ENCODE measurements at regions not wholly inside any gene's neighbourhood (a gene's known extent, or its start where the extent isn't known, plus 50 kb on each side); places are given as distances from the start of the nearest gene placed in this dataset.

GRCh38 chr5:174665347-174665746, 59.0 kb upstream of the MSX2 start:
- no peak overlapping the region for H3K4me3 ChIP-seq
- H3K27me3 ChIP-seq (replicated peaks; ENCODE audit: insufficient read depth): no peaks in the 10 kb centered on the region
- no peak for TF ChIP-seq CTCF (IDR thresholded peaks at IDR 0.05)
- no peak overlapping the region for H3K27ac ChIP-seq
- no peaks in the 10 kb centered on the region for H3K4me1 ChIP-seq (ENCODE audit: control insufficient read depth in 1 of 2, low read depth in 2 of 2)
- no peaks in the 10 kb centered on the region for H3K36me3 ChIP-seq
- no peak for DNase-seq (ENCODE audit: low spot score)
- no peak for ATAC-seq (ENCODE audit: insufficient number of reproducible peaks, low FRiP score, low read depth)
- no peaks in the 10 kb centered on the region for H3K9me3 ChIP-seq

GRCh38 chr5:174667526-174667925, 56.9 kb upstream of the MSX2 start:
- Histone ChIP-seq H3K9me3 (no peaks in the 10 kb centered on the region), H3K27me3 (replicated peaks; ENCODE audit: insufficient read depth) (no peaks in the 10 kb centered on the region), H3K36me3 (no peaks in the 10 kb centered on the region), H3K4me3 (no peak overlapping the region), H3K27ac (no peak overlapping the region), H3K4me1 (ENCODE audit: control insufficient read depth in 1 of 2, low read depth in 2 of 2) (no peaks in the 10 kb centered on the region)
- TF ChIP-seq CTCF (IDR thresholded peaks at IDR 0.05): no peak
- DNase-seq (ENCODE audit: low spot score) (no peak), ATAC-seq (ENCODE audit: insufficient number of reproducible peaks, low FRiP score, low read depth) (no peak)

GRCh38 chr5:174668349-174668748, 56.0 kb upstream of the MSX2 start:
- no peak for TF ChIP-seq CTCF (IDR thresholded peaks at IDR 0.05)
- no peaks in the 10 kb centered on the region for H3K36me3 ChIP-seq
- H3K4me1 ChIP-seq (ENCODE audit: control insufficient read depth in 1 of 2, low read depth in 2 of 2): no peaks in the 10 kb centered on the region
- H3K27me3 ChIP-seq (replicated peaks; ENCODE audit: insufficient read depth): no peaks in the 10 kb centered on the region
- no peak overlapping the region for H3K4me3 ChIP-seq
- no peak for DNase-seq (ENCODE audit: low spot score)
- no peaks in the 10 kb centered on the region for H3K9me3 ChIP-seq
- no peak for ATAC-seq (ENCODE audit: insufficient number of reproducible peaks, low FRiP score, low read depth)
- H3K27ac ChIP-seq: no peak overlapping the region

Measured in thoracic aorta (tissue), 2 donors.